ENCODE measurements at regions not wholly inside any gene's neighbourhood (a gene's known extent, or its start where the extent isn't known, plus 50 kb on each side); places are given as distances from the start of the nearest gene placed in this dataset.

DNA sequence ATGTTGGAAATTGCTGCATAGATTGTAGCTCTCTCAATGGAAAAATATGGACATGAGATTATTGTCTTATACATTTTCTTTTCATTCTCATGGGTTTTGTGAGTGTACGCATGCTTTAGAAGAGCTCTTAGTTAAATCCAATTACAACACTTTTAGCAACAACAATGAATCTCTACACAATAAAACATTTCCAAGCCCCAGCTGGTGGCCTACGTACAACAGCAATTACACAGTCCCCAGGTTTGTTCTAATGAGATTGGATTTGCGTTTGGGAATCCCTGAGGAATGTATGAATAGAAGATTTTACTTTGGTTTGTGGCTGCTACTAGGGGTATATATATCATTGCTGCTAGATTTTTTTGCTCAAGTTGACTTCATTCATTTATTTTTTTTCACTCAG lies 98.6 kb downstream of the FHDC1 start:
- no peak for DNase-seq (ENCODE audit: low spot score)

DNA sequence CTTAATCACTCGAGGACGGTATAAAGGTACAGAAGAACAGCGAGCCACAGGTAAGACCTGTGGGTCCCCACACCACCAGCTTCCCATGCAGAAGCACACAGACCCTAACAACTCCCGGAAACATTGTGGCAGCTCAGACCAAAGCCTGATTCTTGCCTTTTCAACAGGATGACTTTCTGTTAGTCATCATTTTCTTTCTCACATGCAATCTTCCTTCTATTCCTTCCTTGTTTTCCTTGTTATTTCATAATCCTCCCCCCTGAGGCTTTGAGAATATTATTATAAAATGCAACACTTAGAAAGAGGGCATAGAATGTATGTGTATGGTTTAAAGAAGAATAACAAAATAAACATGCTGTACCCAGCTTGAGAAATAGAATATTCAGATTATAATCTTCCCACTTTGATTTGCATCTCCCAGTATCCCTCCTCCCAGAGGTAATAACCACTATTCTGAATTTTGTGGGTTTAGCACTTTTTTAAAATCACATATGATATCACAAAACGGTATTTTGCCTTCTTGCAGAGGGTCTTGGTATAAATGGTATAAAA lies 100.9 kb downstream of the FHDC1 start:
- DNase-seq (ENCODE audit: low spot score) = no peak

- no peak for DNase-seq (ENCODE audit: low spot score)
Observed at GRCh38 chr4:153038623-153039311, 102.6 kb downstream of the FHDC1 start.

GRCh38 chr4:153039542-153040185 lies 103.5 kb downstream of the FHDC1 start:
- no peak for DNase-seq (ENCODE audit: low spot score)

DNA sequence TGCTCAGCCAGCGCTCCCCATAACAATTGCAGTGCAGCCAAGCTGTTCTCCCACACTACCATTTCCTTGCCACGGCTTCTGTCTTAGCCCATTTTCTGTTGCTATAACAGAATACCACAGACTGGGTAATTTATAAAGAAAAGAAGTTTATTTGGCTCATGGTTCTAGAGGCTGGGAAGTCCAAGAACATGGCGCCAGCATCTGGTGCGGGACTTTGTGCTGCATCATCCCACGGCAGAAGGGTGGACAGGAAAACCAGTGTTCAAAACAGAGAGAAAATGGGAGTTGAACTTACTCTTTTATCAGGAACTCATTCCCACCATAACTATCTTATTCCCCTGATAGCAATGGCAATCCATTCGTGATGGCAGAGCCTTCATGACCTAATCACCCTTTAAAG lies 104.6 kb downstream of the FHDC1 start:
- no peak for DNase-seq (ENCODE audit: low spot score)

- no peak for DNase-seq (ENCODE audit: low spot score)
Observed at GRCh38 chr4:153044036-153044435, 107.9 kb downstream of the FHDC1 start.

DNA sequence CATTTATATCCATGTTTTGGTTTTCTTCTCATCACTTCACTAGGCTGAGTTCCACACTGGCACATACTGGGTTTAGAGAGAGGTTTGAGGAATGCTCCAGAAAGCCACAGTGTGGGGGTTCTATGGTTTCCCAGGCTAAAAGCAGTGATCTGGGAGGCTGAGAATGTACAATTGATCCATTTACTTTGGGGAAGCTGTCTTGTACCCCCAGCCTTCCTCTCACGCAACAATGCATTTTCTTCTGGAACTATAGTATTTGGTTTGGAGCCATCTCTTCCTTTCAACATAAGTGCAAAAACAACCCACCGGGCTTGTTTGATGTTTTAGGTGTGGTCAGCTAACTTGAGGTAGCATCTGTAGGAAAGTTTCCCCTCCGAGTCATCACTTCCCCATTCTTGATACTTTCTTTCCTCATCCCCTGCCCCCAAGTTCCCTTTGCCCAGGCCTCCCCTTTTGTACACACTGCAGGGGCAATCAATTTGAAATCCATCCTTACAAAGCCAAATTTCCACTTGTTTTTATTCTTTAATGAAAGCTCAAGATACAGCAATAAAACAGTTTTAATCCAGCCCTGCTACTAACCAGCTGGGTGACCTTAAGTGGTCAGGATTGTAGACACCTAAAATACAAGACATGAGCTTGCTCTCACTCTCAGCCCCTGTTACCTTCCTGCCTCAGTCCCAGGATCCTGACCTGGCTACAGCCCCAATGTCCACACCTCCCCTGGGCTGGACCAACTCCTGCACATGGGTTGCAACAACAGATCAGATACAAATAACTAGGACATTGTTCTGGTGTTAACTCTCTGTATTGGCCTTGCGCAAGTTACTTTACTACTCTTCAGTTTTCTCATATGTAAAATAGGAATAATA lies 109.2 kb downstream of the FHDC1 start:
- DNase-seq (ENCODE audit: low spot score) = no peak

- DNase-seq (ENCODE audit: low spot score) = no peak
Observed at GRCh38 chr4:153058671-153059060, 122.5 kb downstream of the FHDC1 start.

GRCh38 chr4:153060196-153060595 lies 124.1 kb downstream of the FHDC1 start:
- DNase-seq (ENCODE audit: low spot score) = no peak

- DNase-seq (ENCODE audit: low spot score) = no peak
Observed at GRCh38 chr4:153061971-153062370, 125.8 kb downstream of the FHDC1 start.

DNA sequence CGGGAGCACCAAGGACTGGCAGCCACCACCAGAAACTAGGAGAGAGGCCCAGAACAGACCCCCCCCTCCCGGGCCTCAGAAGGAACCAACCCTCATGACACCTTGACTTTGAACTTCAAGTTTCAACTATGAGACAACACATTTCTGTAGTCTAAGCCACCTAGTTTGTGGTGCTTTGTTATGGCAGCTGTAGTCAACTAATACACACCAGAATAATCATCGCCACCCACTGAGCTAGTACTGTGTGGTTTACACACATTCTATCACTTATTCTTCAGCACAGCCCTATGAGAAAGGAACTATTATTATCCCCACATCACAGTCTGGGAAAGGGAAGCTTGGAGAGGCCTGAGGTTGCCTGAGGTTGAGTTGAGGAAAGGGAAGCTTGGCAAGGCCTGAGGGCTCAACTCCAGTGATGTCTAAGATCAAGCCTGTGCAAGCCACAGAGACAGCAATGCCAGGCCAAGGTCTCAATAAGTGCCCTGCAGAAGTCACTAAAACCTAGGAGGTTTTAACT lies 126.6 kb downstream of the FHDC1 start:
- DNase-seq (ENCODE audit: low spot score) = no peak

DNA sequence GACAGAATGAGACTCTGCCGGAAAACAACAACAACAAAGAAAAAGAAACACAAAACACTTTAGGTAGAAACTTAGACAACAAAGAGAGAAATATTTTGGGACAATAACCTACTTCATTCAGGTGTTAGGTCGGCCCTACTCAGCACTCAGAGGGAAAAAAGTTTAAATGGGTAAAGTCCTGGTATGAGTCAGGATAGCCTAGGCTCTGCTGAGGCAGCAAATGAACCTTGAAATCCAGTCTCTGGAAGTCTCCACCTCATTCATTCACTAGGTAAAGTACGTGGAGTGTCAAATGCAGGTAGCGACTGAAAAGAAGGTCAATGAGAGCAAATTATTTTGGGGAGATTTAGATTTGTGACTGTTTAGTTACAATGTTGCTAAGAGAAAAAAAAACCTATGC lies 127.4 kb downstream of the FHDC1 start:
- DNase-seq (ENCODE audit: low spot score) = no peak

- DNase-seq (ENCODE audit: low spot score) = no peak
Observed at GRCh38 chr4:153064571-153064970, 128.4 kb downstream of the FHDC1 start.

DNA sequence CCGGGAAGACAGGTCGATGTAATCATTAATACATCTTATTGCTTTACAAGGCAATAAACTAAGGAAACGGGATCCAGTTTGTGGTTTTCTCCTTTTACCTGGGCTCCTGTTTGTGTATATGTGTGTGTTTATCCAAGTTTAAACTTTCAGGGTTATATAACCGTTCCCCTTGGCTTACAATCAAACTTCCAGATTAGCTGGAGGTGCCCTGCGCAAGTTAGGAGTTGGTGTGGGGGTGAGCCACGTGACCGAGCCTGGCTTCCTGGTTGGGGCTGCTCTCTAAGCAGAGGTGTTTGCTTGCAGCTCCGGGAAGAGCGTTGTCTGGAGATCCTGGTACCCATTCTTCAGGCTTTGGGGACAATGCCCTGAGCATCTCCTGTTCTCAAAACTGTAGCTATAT lies 129.2 kb downstream of the FHDC1 start:
- peak; percentile 26 for DNase-seq (ENCODE audit: low spot score)

DNA sequence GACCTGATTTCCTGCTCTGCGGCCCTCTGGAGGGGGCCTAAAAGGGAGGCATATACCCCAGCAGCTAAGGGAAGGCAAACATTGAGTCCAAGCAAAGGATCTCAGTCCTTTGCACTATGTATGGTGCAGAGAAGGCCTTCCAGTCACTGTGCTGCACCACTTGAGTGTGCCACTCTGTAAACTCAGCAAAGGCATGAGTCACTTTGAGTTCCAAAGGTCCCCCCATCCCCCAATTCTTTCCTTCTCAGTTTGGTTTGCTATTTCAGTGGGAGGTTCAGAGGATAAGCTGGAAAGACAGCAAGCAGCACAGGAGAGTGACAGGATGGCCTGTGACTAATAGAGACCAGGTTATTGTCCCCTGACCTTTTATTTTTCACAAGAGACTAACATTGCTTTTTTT lies 131.3 kb downstream of the FHDC1 start:
- DNase-seq (ENCODE audit: low spot score) = peak; percentile 83

DNA sequence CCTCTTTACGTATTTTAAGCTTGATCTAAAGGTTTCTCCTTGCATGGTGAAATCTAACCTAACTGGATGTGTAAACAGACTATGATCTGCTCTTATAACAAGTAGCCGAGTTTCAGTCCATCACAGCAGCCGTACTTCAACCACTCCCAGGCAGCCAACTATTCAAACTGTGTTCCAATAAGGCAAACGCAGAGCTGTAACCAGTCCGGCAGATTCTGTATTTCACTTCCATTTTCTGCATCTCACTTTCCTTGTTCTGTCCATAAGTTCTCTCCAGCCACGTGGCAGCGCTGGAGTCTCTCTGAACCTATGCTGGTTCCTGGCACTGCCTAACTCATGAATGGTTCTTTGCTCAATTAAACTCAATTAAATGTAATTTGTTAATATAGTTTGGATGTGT lies 132.6 kb downstream of the FHDC1 start:
- no peak for DNase-seq (ENCODE audit: low spot score)

GRCh38 chr4:153071958-153072598 lies 132.2 kb upstream of the TRIM2 start:
- DNase-seq (ENCODE audit: low spot score) = no peak

- DNase-seq (ENCODE audit: low spot score) = no peak
Observed at GRCh38 chr4:153072661-153073060, 131.6 kb upstream of the TRIM2 start.

GRCh38 chr4:153074486-153074885 lies 129.8 kb upstream of the TRIM2 start:
- DNase-seq (ENCODE audit: low spot score) = peak; percentile 53

DNA sequence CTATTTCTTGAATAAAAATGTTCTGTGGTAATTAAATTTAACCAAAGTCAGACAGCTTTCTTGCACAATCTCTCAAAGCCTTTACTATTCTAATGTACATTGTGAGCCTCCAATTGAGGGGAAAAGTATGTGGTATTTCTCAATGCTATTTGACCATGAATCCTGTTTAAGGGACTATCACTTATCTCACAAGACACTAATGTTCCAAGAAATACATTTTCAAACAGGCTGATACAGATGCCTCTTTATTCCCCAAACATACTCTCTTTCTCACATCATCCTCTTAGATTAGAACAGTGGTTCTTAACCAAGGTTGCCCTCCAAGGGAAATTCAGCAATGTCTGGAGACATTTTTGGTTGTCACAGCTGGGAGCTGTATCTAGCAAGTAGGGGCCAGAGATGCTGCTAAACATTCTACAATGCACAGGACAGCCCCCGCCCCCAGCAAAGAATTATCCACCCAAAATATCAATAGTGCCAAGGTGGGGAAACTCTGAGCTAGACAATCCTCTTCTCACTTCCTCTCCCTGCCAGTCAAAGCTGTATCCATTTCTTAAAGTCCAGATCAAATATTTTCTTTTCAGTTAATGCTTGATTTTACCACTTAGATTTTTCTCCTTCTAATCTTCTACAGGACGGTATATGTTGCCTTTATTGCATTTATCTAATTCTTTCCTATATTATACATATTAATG lies 129.2 kb upstream of the TRIM2 start:
- DNase-seq (ENCODE audit: low spot score) = no peak
